GM12878 (cell line): ENCODE measurements at regions not wholly inside any gene's neighbourhood (a gene's known extent, or its start where the extent isn't known, plus 50 kb on each side); places are given as distances from the start of the nearest gene placed in this dataset.
"Not testable (repeated sequence)": the region's sequence is repeated elsewhere in the genome, so short reads cannot be mapped to it uniquely, and the experiment has no call there.

Experiments
- ATAC-seq: fragments of 200-7000 bp; cut with Tn5 transposase; 3 replicates; pipeline ENCODE4 v1.9.1; 2020; ENCODE audit warnings: mild to moderate bottlenecking, moderate library complexity
- BruUV-seq: library from RNA; stranded (reverse); fragments of 400-500 nt; replicated peaks from 2 replicates; lab custom pipeline; 2021; lab: Mats Ljungman, UMichigan
- CTCF ChIA-PET: fragments of 300-600 bp; sonication (Branson Sonifier 250); formaldehyde crosslinking; extraction: SDS; loops from one replicate; lab custom pipeline; 2021; ENCODE audit warnings: inconsistent platforms; lab: Yijun Ruan, JAX
- POLR2A ChIA-PET: fragments of 350-600 bp; formaldehyde crosslinking; extraction: SDS; loops from one replicate; lab custom pipeline; 2021; ENCODE audit warnings: inconsistent platforms; lab: Charles Lee
- RAD21 ChIA-PET: fragments of 300-600 bp; sonication (Branson Sonifier 250); formaldehyde crosslinking; loops from one replicate; lab custom pipeline; 2023; ENCODE audit warnings: antibody characterized with exemption; ENCODE audit not compliant: unreplicated experiment; lab: Charles Lee
- SMC1A ChIA-PET: fragments of 300-600 bp; sonication (Branson Sonifier 250); formaldehyde crosslinking; loops from one replicate; lab custom pipeline; 2023; ENCODE audit not compliant: unreplicated experiment, uncharacterized antibody; lab: Charles Lee
- DNase-seq: peaks from one replicate; pipeline ENCODE4 v3.0.0-alpha.2; 2011; ENCODE audit warnings: low read depth, low spot score
- FAIRE-seq: peaks from 3 replicates; lab custom pipeline; 2011; peaks lifted over from hg19 to GRCh38; lab: Jason Lieb, UNC
- H2AFZ ChIP-seq: 2 replicates; pipeline ENCODE4 v1.6.0; 2011; ENCODE audit warnings: low read depth, low read length, control low read depth; ENCODE audit not compliant: control insufficient read depth
- H3K27ac ChIP-seq: 2 replicates; pipeline ENCODE4 v1.5.1; 2011; ENCODE audit warnings: control low read depth; ENCODE audit not compliant: control insufficient read depth, insufficient read depth
- H3K27me3 ChIP-seq, 2 experiments: replicated peaks in 1 of 2; 2 replicates each; pipeline versions ENCODE4 v1.6.0 to v1.6.1; 2011; ENCODE audit warnings: low read length in 1 of 2; ENCODE audit not compliant: control insufficient read depth in 2 of 2, insufficient read depth in 2 of 2
- H3K36me3 ChIP-seq, 2 experiments: 2 replicates each; pipeline ENCODE4 v1.5.1; 2011; ENCODE audit warnings: low read length in 1 of 2; ENCODE audit not compliant: control insufficient read depth in 2 of 2, insufficient read depth in 2 of 2
- H3K4me1 ChIP-seq: 2 replicates; pipeline ENCODE4 v1.6.1; 2011; ENCODE audit warnings: mild to moderate bottlenecking, low read length, moderate library complexity, mixed read lengths; ENCODE audit not compliant: control insufficient read depth, insufficient read depth
- H3K4me2 ChIP-seq: 2 replicates; pipeline ENCODE4 v1.6.0; 2011; ENCODE audit warnings: control low read depth; ENCODE audit not compliant: control insufficient read depth, insufficient read depth
- H3K4me3 ChIP-seq: fragments of 200-600 bp; sonication (generic); 2 replicates; pipeline ENCODE4 v1.5.1; 2016
- H3K79me2 ChIP-seq: 2 replicates; pipeline ENCODE4 v1.6.0; 2011; ENCODE audit warnings: low read length; ENCODE audit not compliant: control insufficient read depth, insufficient read depth
- H3K9ac ChIP-seq: 2 replicates; pipeline ENCODE4 v1.8.0; 2011; ENCODE audit warnings: low read length, control low read depth, mixed read lengths; ENCODE audit not compliant: control insufficient read depth, insufficient read depth
- H3K9me3 ChIP-seq: replicated peaks from 3 replicates; pipeline ENCODE4 v1.5.1; 2011; ENCODE audit warnings: mild to moderate bottlenecking, low read length; ENCODE audit not compliant: control insufficient read depth, insufficient read depth
- H4K20me1 ChIP-seq: 2 replicates; pipeline ENCODE4 v1.6.0; 2011; ENCODE audit not compliant: control insufficient read depth, insufficient read depth
- BRCA1 ChIP-seq: IDR thresholded peaks from 2 replicates; pipeline ENCODE4 v1.6.1; 2011; ENCODE audit warnings: low read depth, low read length, improper control_type of control experiment
- CBX5 ChIP-seq: sonication (generic); IDR thresholded peaks from 2 replicates; pipeline ENCODE4 v1.6.1; 2016; ENCODE audit warnings: low read depth, moderate library complexity, mild to moderate bottlenecking, inconsistent platforms
- FOS ChIP-seq: IDR thresholded peaks from 3 replicates; pipeline ENCODE4 v1.6.1; 2011; ENCODE audit warnings: borderline replicate concordance; ENCODE audit not compliant: insufficient read length; ENCODE audit errors: extremely low read depth
- GATAD2B ChIP-seq: fragments of 450-650 bp; conservative IDR thresholded peaks from 2 replicates; pipeline ENCODE4 v1.6.1; 2017; ENCODE audit warnings: low read depth, mild to moderate bottlenecking, moderate library complexity
- HCFC1 ChIP-seq: fragments of 150-350 bp; IDR thresholded peaks from 2 replicates; pipeline ENCODE4 v1.6.1; 2014; ENCODE audit warnings: low read length
- HDAC6 ChIP-seq: fragments of 200-600 bp; sonication (generic); IDR thresholded peaks from one replicate; pipeline ENCODE4 v1.8.0; 2017; ENCODE audit warnings: antibody characterized with exemption; ENCODE audit not compliant: unreplicated experiment
- MYB ChIP-seq: fragments of 150-350 bp; IDR thresholded peaks from 2 replicates; pipeline ENCODE4 v1.6.1; 2014; ENCODE audit warnings: mild to moderate bottlenecking, low read depth, low read length, borderline replicate concordance
- NFYB ChIP-seq: IDR thresholded peaks from 2 replicates; pipeline ENCODE4 v1.6.1; 2011; ENCODE audit warnings: low read depth, mild to moderate bottlenecking, low read length, improper control_type of control experiment, moderate library complexity; ENCODE audit not compliant: insufficient read depth
- POLR2A ChIP-seq: IDR thresholded peaks from 2 replicates; pipeline ENCODE4 v1.6.1; 2011; ENCODE audit warnings: low read depth, mild to moderate bottlenecking, low read length
- POU2F2 ChIP-seq: IDR thresholded peaks from 3 replicates; pipeline ENCODE4 v1.6.1; 2011; ENCODE audit warnings: low read depth, mild to moderate bottlenecking, low read length, borderline replicate concordance
- SMARCA5 ChIP-seq: fragments of 450-650 bp; IDR thresholded peaks from 2 replicates; pipeline ENCODE4 v1.6.1; 2017; ENCODE audit warnings: mild to moderate bottlenecking
- SP1 ChIP-seq: IDR thresholded peaks from one replicate; pipeline ENCODE4 v1.6.1; 2011; ENCODE audit warnings: low read depth, low read length
- TARDBP ChIP-seq: IDR thresholded peaks from 2 replicates; pipeline ENCODE4 v1.6.1; 2016; ENCODE audit warnings: borderline replicate concordance
- TCF3 ChIP-seq: IDR thresholded peaks from 2 replicates; pipeline ENCODE4 v1.6.1; 2012; ENCODE audit warnings: low read depth, mild to moderate bottlenecking, low read length, borderline replicate concordance; ENCODE audit not compliant: insufficient read depth
- ZZZ3 ChIP-seq: IDR thresholded peaks from 2 replicates; pipeline ENCODE4 v1.6.1; 2011; ENCODE audit warnings: low read depth; ENCODE audit not compliant: control insufficient read depth, insufficient read length
- WGBS: methylation state at CpG from one replicate; pipeline ENCODE4 v1.1.6; 2016; ENCODE audit warnings: low lambda C conversion rate; ENCODE audit not compliant: insufficient replicate concordance, insufficient coverage; ENCODE audit errors: missing lambda C conversion rate; 5-methylcytosine and 5-hydroxymethylcytosine counted together
- in situ Hi-C: fragments of 300-500 bp; cut with MboI; formaldehyde crosslinking; loops from 9 replicates; pipeline ENCODE4 v1.14.3; 2018; ENCODE audit warnings: mixed read lengths
- intact Hi-C: fragments of 100-400 bp; cut with micrococcal nuclease; formaldehyde crosslinking; loops from one replicate; pipeline ENCODE4 v1.14.2; 2022; ENCODE audit not compliant: unreplicated experiment
- TF ChIP-seq, protein P1 (sequence below): fragments of 450-650 bp; IDR thresholded peaks from 2 replicates; pipeline ENCODE4 v1.6.1; 2016; ENCODE audit warnings: mild to moderate bottlenecking
- TF ChIP-seq, protein P2 (sequence below): fragments of 450-650 bp; IDR thresholded peaks from 2 replicates; pipeline ENCODE4 v1.6.1; 2017; ENCODE audit warnings: antibody characterized with exemption, mild to moderate bottlenecking, moderate library complexity

DNA sequence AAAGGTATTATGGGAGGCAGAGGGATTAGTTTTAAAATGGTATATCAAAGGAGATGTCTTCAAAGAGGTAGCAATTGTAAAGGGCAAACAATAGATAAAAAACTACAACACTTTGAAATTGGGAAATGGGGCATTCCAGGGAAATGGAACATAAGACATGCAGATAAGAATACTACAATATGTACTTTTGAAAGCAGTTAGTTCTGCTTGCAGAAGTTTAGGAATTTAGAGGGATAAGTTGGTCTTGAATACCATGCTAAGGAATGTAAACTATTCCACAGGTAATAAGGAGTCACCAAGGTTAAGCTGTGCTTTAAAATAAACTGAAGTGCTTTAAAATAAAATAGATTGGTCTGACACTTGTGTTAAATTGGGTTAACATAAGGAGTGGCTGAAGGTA is 571.7 kb upstream of the ACVR2A start:
- CTCF ChIA-PET = no interaction called here
- no peaks in the 10 kb centered on the region for H3K36me3 ChIP-seq
- H3K4me3 ChIP-seq = no peak overlapping the region
- intact Hi-C loops = no loop called here
- no peak overlapping the region for H3K9ac ChIP-seq
- no peak overlapping the region for H3K4me2 ChIP-seq
- H3K27me3 ChIP-seq = no peaks in the 10 kb centered on the region
- peaks cover 5% of the 10 kb centered on the region; the same call in 2 of the 3 replicates for H3K9me3 ChIP-seq
- BruUV-seq = no TSS peak
- no peak overlapping the region for H2AFZ ChIP-seq
- FAIRE-seq (no peak), ATAC-seq (no peak), DNase-seq (no peak)
- SMC1A ChIA-PET = no interaction called here
- RAD21 ChIA-PET = no interaction called here
- TF ChIP-seq HCFC1 = no peak
- no peak for TF ChIP-seq FOS
- no peak for TF ChIP-seq SMARCA5
- no peak for TF ChIP-seq ZZZ3
- TF ChIP-seq, protein P1, sequence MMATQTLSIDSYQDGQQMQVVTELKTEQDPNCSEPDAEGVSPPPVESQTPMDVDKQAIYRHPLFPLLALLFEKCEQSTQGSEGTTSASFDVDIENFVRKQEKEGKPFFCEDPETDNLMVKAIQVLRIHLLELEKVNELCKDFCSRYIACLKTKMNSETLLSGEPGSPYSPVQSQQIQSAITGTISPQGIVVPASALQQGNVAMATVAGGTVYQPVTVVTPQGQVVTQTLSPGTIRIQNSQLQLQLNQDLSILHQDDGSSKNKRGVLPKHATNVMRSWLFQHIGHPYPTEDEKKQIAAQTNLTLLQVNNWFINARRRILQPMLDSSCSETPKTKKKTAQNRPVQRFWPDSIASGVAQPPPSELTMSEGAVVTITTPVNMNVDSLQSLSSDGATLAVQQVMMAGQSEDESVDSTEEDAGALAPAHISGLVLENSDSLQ = no peak
- TF ChIP-seq CBX5 = no peak
- TF ChIP-seq MYB = no peak
- TF ChIP-seq HDAC6 = no peak
- TF ChIP-seq POU2F2 = no peak
- TF ChIP-seq NFYB = no peak
- TF ChIP-seq, protein P2, sequence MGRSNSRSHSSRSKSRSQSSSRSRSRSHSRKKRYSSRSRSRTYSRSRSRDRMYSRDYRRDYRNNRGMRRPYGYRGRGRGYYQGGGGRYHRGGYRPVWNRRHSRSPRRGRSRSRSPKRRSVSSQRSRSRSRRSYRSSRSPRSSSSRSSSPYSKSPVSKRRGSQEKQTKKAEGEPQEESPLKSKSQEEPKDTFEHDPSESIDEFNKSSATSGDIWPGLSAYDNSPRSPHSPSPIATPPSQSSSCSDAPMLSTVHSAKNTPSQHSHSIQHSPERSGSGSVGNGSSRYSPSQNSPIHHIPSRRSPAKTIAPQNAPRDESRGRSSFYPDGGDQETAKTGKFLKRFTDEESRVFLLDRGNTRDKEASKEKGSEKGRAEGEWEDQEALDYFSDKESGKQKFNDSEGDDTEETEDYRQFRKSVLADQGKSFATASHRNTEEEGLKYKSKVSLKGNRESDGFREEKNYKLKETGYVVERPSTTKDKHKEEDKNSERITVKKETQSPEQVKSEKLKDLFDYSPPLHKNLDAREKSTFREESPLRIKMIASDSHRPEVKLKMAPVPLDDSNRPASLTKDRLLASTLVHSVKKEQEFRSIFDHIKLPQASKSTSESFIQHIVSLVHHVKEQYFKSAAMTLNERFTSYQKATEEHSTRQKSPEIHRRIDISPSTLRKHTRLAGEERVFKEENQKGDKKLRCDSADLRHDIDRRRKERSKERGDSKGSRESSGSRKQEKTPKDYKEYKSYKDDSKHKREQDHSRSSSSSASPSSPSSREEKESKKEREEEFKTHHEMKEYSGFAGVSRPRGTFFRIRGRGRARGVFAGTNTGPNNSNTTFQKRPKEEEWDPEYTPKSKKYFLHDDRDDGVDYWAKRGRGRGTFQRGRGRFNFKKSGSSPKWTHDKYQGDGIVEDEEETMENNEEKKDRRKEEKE = no peak
- no peak for TF ChIP-seq SP1
- TF ChIP-seq TCF3 = no peak
- no peak for TF ChIP-seq POLR2A
- no peak for TF ChIP-seq GATAD2B
- TF ChIP-seq TARDBP = no peak
- TF ChIP-seq BRCA1 = no peak
- H3K4me1 ChIP-seq = no peaks in the 10 kb centered on the region
- no peaks in the 10 kb centered on the region for H4K20me1 ChIP-seq
- in situ Hi-C loops = no loop called here
- no peaks in the 10 kb centered on the region for H3K79me2 ChIP-seq
- H3K27ac ChIP-seq = no peak overlapping the region
- POLR2A ChIA-PET = no interaction called here

- H3K9me3 ChIP-seq, intact Hi-C loops, CTCF ChIA-PET, POLR2A ChIA-PET, H4K20me1 ChIP-seq, H3K79me2 ChIP-seq, H3K4me3 ChIP-seq, H3K27me3 ChIP-seq, H3K36me3 ChIP-seq, DNase-seq, H3K4me2 ChIP-seq, H3K4me1 ChIP-seq, H3K9ac ChIP-seq, BruUV-seq, FAIRE-seq, H3K27ac ChIP-seq, RAD21 ChIA-PET, ATAC-seq, SMC1A ChIA-PET, H2AFZ ChIP-seq, in situ Hi-C loops: not testable (repeated sequence)
- 97% methylated on average over 2 of the region's 2 CpGs for WGBS
These were observed 575.2 kb upstream of the ACVR2A start for GRCh38 chr2:147269581-147269980.
